Activated CD4-positive, alpha-beta memory T cell treated with anti-CD3 and anti-CD28 coated beads for 36 hours (primary cell): ENCODE measurements at regions not wholly inside any gene's neighbourhood (a gene's known extent, or its start where the extent isn't known, plus 50 kb on each side); places are given as distances from the start of the nearest gene placed in this dataset.

Experiments
- CTCF ChIA-PET: fragments of 350-600 bp; sonication (Branson Sonifier 250); formaldehyde crosslinking; loops from one replicate; lab custom pipeline; 2021; ENCODE audit warnings: antibody characterized with exemption, inconsistent platforms; lab: Charles Lee
- POLR2A ChIA-PET: fragments of 350-600 bp; sonication (Branson Sonifier 250); formaldehyde crosslinking; loops from one replicate; lab custom pipeline; 2021; ENCODE audit warnings: antibody characterized with exemption; lab: Charles Lee
- DNase-seq: peaks from one replicate; pipeline ENCODE4 v3.0.0-alpha.2; 2020
- H3K27ac Mint-ChIP-seq: one replicate; pipeline ENCODE4 v1.8.0; 2021; ENCODE audit warnings: mixed read lengths
- H3K27me3 Mint-ChIP-seq: one replicate; pipeline ENCODE4 v1.8.0; 2021; ENCODE audit warnings: mixed read lengths
- H3K36me3 Mint-ChIP-seq: one replicate; pipeline ENCODE4 v1.8.0; 2021; ENCODE audit warnings: mixed read lengths
- H3K4me1 Mint-ChIP-seq: one replicate; pipeline ENCODE4 v1.8.0; 2021; ENCODE audit warnings: low read depth, mixed read lengths
- H3K4me3 Mint-ChIP-seq: one replicate; pipeline ENCODE4 v1.8.0; 2021; ENCODE audit warnings: mild to moderate bottlenecking, mixed read lengths
- H3K9me3 Mint-ChIP-seq: one replicate; pipeline ENCODE4 v1.8.0; 2021; ENCODE audit warnings: mixed read lengths
- intact Hi-C: fragments of 100-400 bp; cut with micrococcal nuclease; formaldehyde crosslinking; loops from one replicate; pipeline ENCODE4 v1.15.1; 2023

DNA sequence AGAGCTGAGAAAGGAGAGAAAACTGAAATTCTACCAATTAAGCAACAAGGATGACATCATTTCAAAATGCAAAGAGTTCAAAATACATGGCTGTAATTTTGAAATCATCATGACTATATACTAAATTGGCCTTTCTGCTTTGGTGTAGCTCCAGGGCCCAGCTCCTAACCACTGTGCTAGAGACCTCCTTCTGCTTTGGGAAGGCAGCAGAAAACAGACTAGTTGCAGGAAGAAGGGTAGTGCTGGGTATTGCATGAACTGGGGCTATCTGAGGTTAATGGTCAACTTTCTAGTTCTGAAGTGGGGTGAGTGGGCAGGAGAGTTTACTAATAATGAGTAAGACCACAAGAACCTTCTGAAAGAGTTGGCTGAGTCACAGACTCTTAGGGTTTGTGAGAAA, 66.2 kb downstream of the PTGER2 start:
- no peak for DNase-seq
- ChIA-PET CTCF (interaction anchor here (1.1 kb wide), 1 partner anchor 62 kb away, joined by 3 read pairs; no protein-coding TSS in a partner anchor), POLR2A (no interaction called here)
- Mint-ChIP-seq H3K36me3 (peaks cover 5% of the 10 kb centered on the region), H3K27me3 (peaks cover 2% of the 10 kb centered on the region), H3K9me3 (peaks cover 7% of the 10 kb centered on the region), H3K27ac (no peak overlapping the region), H3K4me1 (peaks cover 8% of the 10 kb centered on the region), H3K4me3 (no peak overlapping the region)
- intact Hi-C loops: no loop called here
